ENCODE measurements at regions not wholly inside any gene's neighbourhood (a gene's known extent, or its start where the extent isn't known, plus 50 kb on each side); places are given as distances from the start of the nearest gene placed in this dataset.

DNA sequence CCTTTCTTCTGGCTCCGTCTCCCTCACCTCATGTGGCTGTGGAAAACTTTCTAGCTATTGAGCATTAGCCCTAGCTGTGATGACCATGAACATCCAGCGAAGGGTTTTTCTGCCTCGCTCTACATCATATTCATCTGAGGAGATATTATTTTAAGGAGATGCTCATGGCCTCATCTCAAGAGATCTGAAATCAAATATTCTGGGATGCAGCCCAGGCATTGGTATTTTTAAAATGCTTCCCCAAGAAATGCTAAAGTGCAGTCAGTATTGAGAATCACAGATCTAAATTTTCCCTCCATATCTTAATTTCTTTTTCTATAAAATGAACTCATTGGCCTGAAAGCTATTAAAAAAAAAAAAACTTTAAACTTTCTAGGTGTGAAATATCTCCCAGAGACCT lies 238.2 kb upstream of the CELF2 start:
- no peak for ATAC-seq
- DNase-seq: no peak

DNA sequence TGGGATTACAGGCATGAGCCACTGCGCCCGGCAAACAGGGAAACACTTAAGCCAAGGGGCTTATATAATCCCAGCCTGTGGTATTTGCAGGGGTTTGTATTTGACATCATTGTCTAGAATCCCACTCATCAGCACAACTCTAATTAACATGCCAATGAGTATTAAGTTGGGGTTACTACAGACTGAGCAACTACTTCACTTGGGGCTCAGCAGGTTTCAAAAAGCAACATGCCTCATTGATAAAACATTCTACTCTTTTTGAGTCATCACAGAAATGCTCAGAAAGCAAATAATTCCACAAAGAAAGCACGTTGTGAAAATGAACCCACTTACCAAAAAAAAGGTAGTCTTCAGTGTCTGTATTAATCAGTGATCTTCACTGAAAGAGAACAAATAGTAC lies 236.9 kb upstream of the CELF2 start:
- DNase-seq: no peak
- no peak for ATAC-seq

DNA sequence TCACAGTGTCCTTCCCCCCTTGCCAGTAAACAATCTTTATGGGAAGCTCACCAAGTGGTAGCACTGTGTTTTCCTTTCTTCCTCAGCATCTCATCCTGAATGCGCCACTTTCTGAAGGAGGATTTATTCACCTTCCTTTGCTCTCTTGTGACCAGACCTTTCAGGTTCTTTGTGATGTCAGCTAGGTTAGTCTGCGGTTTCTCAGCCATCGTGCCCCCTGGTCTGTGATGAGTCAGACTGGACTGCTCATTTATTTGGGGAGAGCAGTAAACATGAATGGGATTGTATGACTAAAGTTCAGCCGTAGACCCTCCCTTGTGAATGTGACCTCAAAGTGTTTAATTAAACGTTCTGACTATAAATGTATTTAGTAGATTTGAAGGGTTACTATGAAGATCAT lies 235.1 kb upstream of the CELF2 start:
- DNase-seq: no peak
- no peak for ATAC-seq

DNA sequence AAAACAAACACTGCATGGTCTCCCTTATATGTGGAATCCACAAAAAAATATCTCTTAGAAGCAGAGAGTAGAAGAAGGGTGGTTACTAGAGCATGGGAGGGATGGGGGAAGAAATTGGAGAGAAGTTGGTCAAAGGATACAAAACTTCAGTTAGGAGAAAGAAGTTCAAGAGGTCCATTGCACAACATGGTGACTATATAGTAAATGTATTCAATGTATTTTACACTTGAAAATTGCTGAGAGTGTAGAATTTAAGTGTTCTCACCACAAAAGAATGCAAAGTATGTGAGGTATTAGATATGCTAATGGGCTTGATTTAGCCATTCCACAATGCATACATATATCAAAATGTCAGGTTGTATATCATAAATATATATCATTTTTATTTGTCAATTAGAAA lies 232.0 kb upstream of the CELF2 start:
- no peak for DNase-seq
- no peak for ATAC-seq

DNA sequence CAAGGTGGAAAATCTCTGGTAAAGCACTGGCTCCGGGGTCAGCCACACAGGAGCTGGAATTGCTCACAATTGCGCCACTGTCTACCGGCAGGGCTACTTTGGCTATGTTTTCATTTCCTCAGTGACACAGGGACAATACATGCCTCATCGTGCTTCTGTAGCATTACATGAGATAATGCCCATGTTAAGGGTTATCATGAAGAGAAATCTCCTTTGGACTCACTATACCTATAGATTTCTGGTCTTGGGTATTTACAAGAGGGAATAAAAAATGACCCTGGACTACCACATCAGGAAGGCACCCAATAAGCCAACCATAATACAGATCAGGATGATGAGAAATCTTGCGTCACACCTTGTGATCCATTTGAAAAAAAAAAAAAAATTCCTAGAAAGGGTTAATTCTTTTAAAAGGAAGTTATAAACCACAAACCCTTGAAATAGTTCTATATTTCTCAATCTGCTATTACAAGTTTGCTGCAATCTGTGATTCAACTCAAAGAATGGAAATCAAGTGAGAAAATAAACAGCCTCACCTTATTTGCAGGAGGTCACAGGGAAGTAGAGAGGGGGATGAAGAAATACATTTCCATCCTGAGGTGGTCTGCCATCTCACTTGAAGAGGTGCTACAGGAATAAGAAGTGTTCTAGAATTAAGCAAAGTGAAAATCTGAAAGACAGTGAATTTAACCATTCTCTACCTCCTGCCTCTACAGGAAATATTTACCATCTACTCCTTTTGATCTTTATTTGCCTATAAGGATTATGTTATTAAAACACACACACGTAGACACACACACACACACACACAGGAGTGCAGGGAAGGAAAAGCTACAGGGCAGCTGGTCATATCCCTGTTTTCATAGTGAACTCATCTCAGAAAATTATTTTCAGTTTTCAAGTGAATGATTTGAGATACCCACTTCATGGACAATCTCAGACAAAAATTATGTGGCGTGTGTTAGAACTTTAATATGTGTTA lies 231.3 kb upstream of the CELF2 start:
- DNase-seq (no peak), ATAC-seq (no peak)

DNA sequence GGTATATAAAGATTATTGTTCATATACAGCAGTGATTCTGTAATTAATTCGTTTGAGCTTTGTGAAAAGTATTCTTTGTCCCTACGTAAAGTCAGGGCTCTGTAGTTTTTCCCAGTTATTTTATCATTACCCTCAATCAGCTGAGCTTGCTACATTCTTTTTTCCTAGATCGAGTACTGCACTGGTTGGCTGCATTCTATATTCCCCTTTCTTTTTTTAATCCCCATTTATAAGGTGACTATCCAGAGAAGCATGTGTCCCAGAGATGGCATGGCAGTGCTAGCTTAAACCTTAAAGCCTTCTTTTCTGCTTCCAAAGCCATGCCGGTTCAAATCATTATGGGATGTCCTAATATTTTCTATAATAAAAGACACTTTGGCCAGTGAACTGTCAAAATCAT lies 230.1 kb upstream of the CELF2 start:
- DNase-seq (no peak), ATAC-seq (no peak)

DNA sequence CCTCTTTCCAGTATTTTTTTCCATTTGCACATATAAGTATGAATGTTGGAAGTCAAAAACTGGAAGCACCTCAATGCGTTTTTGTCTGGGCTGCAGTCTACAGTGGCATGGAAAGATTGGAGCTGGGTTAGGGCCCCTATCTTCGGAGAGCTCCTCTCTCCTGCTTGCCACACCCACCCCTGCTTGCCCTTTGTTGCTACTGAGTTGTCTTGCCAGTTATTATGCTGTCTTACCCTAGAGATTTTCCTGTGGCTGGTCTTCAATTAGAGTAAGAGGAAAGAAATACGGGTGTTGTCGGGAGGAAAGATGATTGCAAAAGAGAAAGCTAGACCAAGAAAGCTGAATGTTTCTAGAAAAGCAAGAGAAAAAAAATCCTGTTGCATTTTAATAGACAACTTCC lies 228.9 kb upstream of the CELF2 start:
- ATAC-seq: no peak
- no peak for DNase-seq

DNA sequence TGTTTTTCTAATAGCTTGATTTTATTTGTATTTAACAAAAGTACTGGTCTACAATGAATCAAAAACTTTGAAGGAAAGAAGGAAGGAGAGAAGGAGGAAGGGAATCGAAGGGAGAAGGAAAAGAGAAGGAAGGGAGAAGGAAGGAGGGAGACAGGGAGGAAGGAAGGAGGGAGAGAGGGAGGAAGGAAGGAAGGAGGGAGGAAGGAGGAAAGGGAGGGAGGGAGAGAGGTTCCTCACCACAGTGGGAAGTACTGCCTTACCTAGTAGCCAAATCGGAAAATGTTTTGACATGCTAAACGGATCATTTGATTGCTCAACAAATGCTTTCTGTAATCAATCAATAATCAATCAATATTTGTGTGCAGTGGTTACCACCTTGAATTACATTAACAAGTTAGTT lies 225.8 kb upstream of the CELF2 start:
- no peak for DNase-seq
- no peak for ATAC-seq

DNA sequence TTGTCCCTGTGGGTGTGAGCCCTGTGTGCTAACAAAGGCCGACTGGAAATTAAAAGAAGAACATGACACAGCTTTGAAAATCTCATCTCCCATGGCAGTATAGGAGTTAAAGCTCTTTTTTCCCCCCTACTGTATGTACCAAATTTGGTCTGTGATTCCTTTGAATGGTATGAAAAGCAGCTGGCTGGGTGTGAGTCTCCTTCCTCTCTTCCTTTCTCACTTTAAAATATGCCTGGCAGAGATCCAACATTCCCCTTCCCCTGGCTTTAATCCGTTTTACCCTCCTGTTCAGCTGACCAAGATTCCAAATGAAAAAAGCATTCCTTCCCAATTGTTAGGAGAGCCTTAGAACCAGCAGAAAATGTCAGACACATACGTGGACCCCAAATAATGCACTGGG lies 225.0 kb upstream of the CELF2 start:
- ATAC-seq (no peak), DNase-seq (no peak)

DNA sequence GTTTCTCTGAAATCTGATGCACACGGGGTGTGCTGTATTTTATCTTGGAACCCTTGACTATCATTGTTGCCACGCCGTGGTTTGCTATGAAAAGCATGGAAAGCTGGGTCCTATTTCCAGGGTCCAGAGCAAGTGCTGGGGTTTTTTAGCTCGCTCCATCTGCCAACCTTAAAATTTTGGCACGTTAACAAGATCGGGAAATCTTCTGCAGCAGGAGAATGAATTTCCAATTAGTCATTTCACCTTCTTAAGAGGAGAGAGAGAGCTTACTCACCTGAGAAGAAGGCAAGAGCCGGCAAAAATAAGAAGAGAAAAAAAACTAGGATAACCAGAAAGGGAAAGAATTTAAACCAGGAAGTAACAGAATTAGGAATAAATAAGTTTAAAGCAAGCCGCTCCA lies 223.6 kb upstream of the CELF2 start:
- no peak for DNase-seq
- no peak for ATAC-seq

DNA sequence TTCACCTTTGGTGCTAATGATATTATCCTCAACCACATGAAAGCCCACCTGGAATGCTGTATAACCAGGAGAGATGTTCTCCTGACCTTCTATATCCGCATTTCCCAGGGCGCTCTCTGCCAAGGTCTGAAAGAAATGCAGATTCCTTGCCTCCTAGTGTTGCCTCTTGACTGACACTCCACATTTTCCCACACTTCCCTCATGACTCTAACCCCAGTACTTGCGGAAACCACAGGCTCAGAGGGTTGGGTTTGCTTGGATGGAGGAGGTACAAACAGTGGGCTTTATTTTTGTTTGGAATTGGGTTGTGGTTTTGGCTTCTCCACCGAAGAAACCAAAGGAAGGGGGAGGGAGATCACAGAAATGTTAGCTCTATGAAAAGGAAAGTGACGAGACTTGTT lies 222.9 kb upstream of the CELF2 start:
- no peak for DNase-seq
- ATAC-seq: no peak

DNA sequence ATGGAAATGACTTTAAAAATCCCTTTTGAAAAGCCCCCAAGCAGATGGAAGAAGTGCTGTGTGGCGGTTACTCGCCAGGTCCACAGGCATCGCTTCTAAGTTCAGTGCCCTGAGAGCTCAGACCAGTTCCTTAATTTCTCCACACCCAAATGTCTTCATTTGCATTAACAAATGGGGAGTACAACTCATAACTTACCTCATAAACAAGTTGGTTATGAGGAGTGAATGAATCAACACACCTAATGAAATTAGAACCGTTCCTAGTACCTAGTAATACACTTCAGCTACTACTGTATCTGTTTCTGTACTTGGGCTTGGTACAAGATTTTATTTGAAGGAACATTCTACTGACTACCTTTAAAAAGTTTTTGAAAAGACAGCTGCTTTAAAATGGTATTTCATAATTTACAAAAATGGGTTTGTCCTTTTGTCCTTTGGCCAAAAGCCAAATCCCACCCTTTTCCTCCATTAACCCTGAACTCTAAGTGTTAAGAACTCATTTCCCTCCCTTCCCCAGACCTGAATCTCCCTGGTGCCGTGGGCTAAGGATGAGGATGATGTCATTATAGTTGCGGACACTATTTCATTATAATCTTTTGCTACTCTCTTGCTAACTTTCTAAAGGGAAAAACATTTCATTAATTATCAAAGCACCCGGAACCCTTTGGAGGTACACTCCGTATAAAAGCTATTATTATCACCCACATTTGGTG lies 221.5 kb upstream of the CELF2 start:
- ATAC-seq: no peak

DNA sequence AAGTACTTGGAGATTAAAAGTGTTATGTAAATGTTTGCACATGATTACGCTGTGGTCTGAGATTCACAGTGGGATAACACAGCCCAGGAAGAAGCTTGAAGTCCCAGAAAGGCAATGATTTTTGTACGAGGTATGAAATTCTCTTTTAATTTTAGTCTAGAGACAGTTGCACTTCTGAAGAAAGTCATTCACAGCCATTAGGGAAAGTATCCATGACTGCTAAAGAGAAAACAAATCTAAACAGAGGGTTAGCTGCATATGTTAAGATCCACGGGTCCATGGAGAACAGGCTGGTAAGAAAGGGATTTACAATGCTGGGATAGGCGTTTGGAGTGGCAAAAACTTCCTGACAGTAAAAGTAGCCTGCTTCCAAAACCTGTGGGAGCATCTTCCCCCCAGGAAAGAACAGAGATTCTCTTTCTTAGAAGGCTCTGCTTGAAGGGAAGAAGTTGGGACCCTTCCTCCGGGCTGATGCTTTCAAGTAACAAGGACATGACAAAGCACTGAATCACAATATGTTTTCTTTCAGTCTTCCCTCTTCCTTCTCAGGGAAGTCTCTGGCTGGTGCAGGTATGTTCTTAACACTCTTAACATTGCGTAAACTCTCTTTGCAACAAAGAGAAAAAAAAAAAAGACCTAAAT lies 220.8 kb upstream of the CELF2 start:
- DNase-seq: no peak
- ATAC-seq: no peak

More for the DNA sequence above, 221.5 kb upstream of the CELF2 start:
- DNase-seq: no peak

DNA sequence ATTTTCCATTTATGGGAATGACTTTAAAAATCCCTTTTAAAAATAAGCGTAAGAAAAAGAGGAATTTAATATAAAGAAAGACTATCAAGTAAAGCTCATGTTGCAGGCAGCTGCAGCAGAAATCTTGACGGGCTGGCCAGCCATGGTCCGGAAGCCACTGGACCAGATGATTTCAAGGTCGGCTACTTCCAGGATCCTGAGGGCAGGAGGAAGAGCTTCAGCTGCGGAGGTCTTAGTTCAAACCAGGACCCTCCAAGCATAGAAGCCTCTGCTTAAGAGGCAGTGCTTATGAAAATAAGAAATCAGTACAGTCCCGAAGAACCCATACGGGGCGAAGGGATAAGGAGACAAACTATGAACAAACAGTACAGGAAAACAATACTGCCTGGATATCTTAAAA lies 220.2 kb upstream of the CELF2 start:
- DNase-seq: no peak
- ATAC-seq: no peak

DNA sequence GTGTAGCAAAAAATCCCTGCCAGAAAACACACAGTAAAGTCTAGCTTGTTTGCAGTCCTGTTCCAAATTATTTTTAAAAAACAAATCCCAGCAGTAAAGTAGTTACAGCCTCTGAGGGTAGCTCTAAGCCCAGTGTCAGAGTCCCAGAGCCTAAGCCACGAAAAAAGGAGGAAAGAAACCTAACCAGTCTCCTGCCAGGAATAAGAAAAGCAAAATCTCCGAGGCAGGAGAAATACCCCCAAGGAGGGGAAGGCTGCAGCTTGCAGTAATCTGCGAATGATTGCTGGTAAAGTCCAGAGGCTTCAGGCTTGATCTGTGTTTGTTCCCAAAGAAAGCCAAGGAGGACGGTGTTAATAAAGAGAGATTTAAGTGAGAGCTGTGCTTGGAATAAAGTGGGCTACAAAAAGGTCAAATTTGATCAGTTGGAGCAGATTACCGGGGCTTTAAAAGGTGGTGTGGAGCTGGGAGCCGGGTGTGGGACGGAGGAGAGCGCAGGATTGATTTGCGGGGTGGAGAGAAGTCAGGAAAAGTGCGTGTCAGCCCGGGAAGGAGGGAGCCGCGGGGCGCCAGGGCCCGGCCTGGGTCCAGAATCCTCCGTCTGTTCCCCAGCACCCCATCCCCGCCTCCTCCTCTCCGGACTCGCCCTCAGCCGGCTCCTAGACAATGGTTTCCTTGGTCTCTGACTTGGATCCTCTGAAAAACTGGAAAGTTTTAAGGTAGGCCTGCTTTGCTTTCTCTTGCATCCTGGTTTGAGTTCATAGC lies 219.4 kb upstream of the CELF2 start:
- no peak for ATAC-seq
- DNase-seq: no peak

DNA sequence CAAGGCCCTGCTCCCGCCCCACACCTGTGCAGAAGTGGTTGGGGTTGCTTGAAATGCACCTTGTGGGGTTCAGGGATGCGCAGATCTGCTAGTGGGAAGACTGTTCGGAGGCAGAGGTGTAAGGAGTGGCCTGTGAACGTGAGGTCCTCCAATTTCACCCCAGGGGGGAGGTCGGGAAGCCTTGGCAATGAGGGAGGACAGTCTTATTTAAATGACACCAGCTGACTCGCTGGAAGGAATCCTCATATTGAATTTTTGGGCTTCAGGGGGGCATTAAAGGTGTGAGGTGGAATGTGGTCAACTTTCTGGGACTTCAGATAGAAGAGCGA lies 218.8 kb upstream of the CELF2 start:
- DNase-seq (no peak), ATAC-seq (no peak)

DNA sequence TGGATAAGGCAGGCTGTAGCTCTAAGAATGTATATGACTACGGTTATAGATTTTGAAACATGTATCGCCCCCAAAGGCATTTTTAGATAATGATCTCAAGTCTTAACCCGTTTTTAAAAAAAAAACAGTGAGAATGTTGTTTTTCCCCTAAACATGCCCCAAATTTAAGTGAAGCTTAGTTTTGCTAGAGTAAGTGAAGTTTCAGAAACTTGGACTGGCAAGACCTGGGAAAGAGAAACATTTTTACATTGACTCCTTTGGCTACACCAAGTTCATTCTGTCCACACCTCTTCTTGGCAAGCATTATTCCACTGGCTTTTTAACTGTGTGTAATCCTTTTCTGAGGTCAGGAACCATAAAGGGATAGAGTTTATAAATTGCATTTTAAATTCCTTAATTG lies 216.7 kb upstream of the CELF2 start:
- DNase-seq (no peak), ATAC-seq (no peak)

DNA sequence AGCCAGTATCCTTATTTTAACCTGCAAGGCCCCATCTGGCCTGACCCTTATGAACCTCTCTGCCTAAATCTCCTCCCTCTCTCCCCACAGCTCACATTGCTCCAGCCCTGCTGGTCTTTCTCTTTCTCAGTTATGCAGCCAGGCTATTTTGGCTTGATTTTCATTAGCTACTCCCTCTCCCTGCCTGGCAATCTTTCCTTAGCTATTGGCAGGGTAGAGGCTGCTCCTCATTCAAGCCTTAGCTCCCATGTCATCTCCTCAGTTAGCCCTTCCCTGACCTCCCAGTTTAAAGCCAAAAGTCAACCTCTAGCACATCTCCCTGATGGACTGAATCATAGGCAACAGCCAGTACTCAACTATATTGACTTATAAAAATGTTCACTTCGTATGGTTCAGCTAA lies 214.4 kb upstream of the CELF2 start:
- DNase-seq (no peak), ATAC-seq (no peak)

DNA sequence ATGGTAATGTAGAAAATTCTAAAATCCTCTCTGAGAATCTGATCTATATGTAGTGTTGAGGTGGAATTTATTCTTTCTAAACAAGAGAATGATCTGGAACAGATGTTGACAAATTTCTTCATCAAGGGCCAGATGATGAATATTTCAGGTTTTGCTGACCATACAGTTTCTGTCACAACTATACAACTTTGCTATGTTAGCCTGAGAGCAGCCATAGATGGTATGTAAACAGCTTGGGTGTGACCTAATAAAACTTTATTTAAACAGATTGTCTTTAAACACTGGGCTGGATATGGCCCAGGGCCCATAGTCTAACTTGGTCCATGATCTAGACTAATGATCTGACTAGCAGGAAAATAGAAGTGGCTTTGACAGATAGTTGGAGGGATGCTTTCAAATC lies 213.6 kb upstream of the CELF2 start:
- DNase-seq: no peak
- ATAC-seq: no peak

DNA sequence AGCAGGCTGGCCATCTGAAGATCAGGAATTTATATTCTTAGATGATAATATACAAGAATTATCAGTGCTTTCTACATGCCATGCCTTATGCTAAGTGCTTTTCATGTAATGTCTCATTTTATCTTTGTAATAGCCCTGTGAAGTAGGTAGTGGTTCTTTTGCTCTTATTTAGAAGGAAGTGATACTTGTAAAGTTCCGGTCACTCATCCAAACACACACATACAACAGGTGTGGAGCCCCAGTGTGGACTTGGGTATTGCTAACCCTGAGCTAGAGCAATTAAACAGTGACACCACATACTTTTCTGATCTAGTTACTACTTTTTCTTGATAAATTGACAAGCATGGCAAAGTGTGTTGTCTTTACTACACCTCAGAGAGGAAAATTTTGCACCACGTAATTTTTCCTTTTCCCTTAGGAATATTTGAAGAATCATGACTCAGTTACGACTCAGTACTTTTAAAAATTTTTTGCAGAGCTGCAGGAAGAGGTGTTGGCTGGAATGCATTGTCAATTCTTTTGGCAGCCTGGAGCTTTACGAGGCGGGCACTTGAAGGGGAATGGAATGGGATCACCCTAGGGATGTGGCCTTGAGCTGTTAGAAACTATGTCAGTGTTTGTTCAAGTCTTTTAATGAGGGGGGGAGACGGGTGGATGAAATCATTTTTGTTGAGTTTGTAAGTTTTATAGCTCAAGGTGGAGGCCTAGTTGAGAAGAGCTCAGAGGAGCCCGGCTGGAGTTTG lies 212.5 kb upstream of the CELF2 start:
- ATAC-seq: no peak
- DNase-seq: no peak

DNA sequence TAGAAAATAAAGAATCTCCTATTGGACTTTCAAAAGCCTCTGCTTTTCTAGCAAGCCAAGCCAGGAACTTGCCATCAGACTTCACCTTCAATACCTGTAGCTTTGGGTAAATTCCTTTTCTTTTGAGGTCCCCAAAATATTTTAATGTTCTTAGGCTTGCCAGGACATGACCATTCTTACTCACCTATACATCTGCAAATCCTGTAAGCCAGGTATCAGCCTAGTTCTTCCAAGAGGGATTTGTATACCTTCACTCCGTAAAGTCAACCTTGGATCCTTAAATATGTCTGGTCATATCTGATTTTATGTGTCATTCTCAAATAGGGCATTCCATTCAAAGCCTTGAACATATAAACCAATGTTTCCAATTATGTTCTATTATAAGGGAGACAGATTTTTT lies 210.6 kb upstream of the CELF2 start:
- ATAC-seq: no peak

DNA sequence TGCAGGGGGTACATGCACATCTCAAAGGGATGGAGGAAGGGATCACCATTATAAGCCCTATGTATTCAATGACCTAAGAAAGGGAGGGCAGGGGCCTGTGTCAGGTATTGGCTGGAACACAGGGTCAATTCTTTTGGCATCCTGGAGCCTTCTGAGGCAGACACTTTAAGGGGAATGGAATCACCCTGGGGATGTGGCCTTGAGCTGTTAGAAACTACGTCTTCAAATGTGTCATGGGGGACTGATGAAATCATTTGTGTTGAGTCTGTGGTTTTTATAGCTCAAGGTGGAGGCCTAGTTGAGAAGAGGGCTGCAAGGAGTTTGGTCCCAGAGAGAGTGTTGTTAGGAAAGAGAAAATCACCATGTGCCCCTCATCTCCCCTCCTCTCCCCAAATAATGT lies 206.1 kb upstream of the CELF2 start:
- DNase-seq: no peak
- ATAC-seq: no peak

More for the DNA sequence above, 210.6 kb upstream of the CELF2 start:
- DNase-seq: no peak

Measured in stimulated activated naive CD8-positive, alpha-beta T cell treated with anti-CD3 and anti-CD28 coated beads, Interleukin-15, Interleukin-2, amounts not matched to agents 100 U/mL and 50 U/mL, for 24 hours (primary cell).